K562 (cell line): ENCODE measurements at regions not wholly inside any gene's neighbourhood (a gene's known extent, or its start where the extent isn't known, plus 50 kb on each side); places are given as distances from the start of the nearest gene placed in this dataset.

Source experiments
- ATAC-seq: fragments of 200-7000 bp; cut with Tn5 transposase; 3 replicates; pipeline ENCODE4 v1.9.1; 2020; ENCODE audit warnings: moderate library complexity
- BruUV-seq: library from RNA; stranded (reverse); fragments of 400-500 nt; replicated peaks from 2 replicates; lab custom pipeline; 2021; lab: Mats Ljungman, UMichigan
- CTCF ChIA-PET: fragments of 300-600 bp; formaldehyde crosslinking; extraction: SDS; loops from one replicate; lab custom pipeline; 2021; ENCODE audit warnings: low intra/inter-chr PET ratio; lab: Yijun Ruan, JAX
- POLR2A ChIA-PET: fragments of 300-600, 350-650 bp; sonication (Branson Sonifier 250); formaldehyde crosslinking; extraction: SDS; loops from one replicate; lab custom pipeline; 2021; ENCODE audit warnings: antibody characterized with exemption, inconsistent platforms; lab: Yijun Ruan, JAX
- DNase-seq, 4 experiments: peaks; one replicate each; pipeline versions ENCODE4 v3.0.0 to v3.0.0-alpha.2; 2011 to 2018; ENCODE audit warnings: low spot score in 3 of 4, mixed read lengths in 3 of 4; ENCODE audit errors: extremely low read depth in 1 of 4
- FAIRE-seq: peaks from 2 replicates; lab custom pipeline; 2011; peaks lifted over from hg19 to GRCh38; lab: Jason Lieb, UNC
- H2AFZ ChIP-seq: 2 replicates; pipeline ENCODE4 v1.6.0; 2011; ENCODE audit warnings: low read depth, low read length, control low read depth, inconsistent platforms
- H3K27ac ChIP-seq: fragments of 200-600 bp; 3 replicates; pipeline ENCODE4 v1.8.0; 2011; ENCODE audit warnings: low read depth, mild to moderate bottlenecking, control low read depth, inconsistent platforms, low read length, moderate library complexity, mixed read lengths; ENCODE audit errors: extremely low read depth
- H3K27me3 ChIP-seq, 2 experiments: fragments of 300-600 bp in 1 of 2; 2 replicates in 1 of 2; 3 replicates in 1 of 2; pipeline versions ENCODE4 v1.6.0 to v1.8.0; 2011; ENCODE audit warnings: inconsistent platforms in 2 of 2, low read length in 2 of 2, mild to moderate bottlenecking in 1 of 2, mixed read lengths in 1 of 2, moderate library complexity in 1 of 2; ENCODE audit not compliant: control insufficient read depth in 2 of 2, insufficient read depth in 2 of 2
- H3K36me3 ChIP-seq: fragments of 300-600 bp; 3 replicates; pipeline ENCODE4 v1.8.0; 2011; ENCODE audit warnings: mild to moderate bottlenecking, low read length, inconsistent platforms; ENCODE audit not compliant: control insufficient read depth, insufficient read depth
- H3K4me1 ChIP-seq, 2 experiments: fragments of 200-600 bp in 1 of 2; replicated peaks in 1 of 2; 2 replicates in 1 of 2; 3 replicates in 1 of 2; pipeline versions ENCODE4 v1.5.1 to v1.8.0; 2011; ENCODE audit warnings: inconsistent platforms in 2 of 2, low read length in 2 of 2, mild to moderate bottlenecking in 1 of 2, mixed read lengths in 1 of 2, moderate library complexity in 1 of 2; ENCODE audit not compliant: control insufficient read depth in 2 of 2, insufficient read depth in 2 of 2
- H3K4me2 ChIP-seq: 2 replicates; pipeline ENCODE4 v1.6.1; 2011; ENCODE audit warnings: low read length, control low read depth, inconsistent platforms, mixed read lengths; ENCODE audit not compliant: insufficient read depth
- H3K4me3 ChIP-seq: fragments of 200-600 bp; sonication (generic), shearing (Covaris generic); 2 replicates; pipeline ENCODE4 v1.5.1; 2016; ENCODE audit warnings: control low read depth, inconsistent platforms
- H3K79me2 ChIP-seq: fragments of 200-600 bp; 3 replicates; pipeline ENCODE4 v1.8.0; 2011; ENCODE audit warnings: low read length, inconsistent platforms; ENCODE audit not compliant: control insufficient read depth, insufficient read depth
- H3K9ac ChIP-seq, 2 experiments: 2 replicates each; pipeline versions ENCODE4 v1.6.0 to v1.6.1; 2011; ENCODE audit warnings: low read depth in 2 of 2, low read length in 2 of 2, control low read depth in 1 of 2, inconsistent platforms in 1 of 2, mild to moderate bottlenecking in 1 of 2, mixed read lengths in 1 of 2; ENCODE audit not compliant: insufficient read depth in 1 of 2
- H3K9me1 ChIP-seq: one replicate; pipeline ENCODE4 v1.6.0; 2011; ENCODE audit warnings: inconsistent platforms, mild to moderate bottlenecking, low read length, moderate library complexity; ENCODE audit not compliant: control insufficient read depth, insufficient read depth
- H3K9me3 ChIP-seq: replicated peaks from 2 replicates; pipeline ENCODE4 v1.5.1; 2011; ENCODE audit warnings: low read depth, low read length, inconsistent platforms; ENCODE audit not compliant: control insufficient read depth, insufficient read depth
- H4K20me1 ChIP-seq: replicated peaks from 2 replicates; pipeline ENCODE4 v1.6.1; 2011; ENCODE audit warnings: low read length, inconsistent platforms, mixed read lengths; ENCODE audit not compliant: control insufficient read depth, insufficient read depth
- SPI1 ChIP-seq: IDR thresholded peaks from 2 replicates; pipeline ENCODE4 v1.6.1; 2011; ENCODE audit warnings: low read depth, low read length, control low read depth, borderline replicate concordance
- ZNF354B ChIP-seq: fragments of 250-450 bp; sonication (Bioruptor Pico); IDR thresholded peaks from 2 replicates; pipeline ENCODE4 v1.4.0; 2020
- WGBS: fragments of 100-300 bp; shearing (Covaris generic); methylation state at CpG from one replicate; pipeline ENCODE4 v1.1.6; 2016; ENCODE audit warnings: low coverage, mixed read lengths; ENCODE audit not compliant: insufficient coverage; ENCODE audit errors: missing lambda C conversion rate; 5-methylcytosine and 5-hydroxymethylcytosine counted together
- in situ Hi-C: fragments of 300-500 bp; cut with MboI; formaldehyde crosslinking; loops from 4 replicates; pipeline ENCODE4 v1.15.0; 2018; ENCODE audit warnings: inconsistent platforms, mixed read lengths
- intact Hi-C: fragments of 100-400 bp; cut with micrococcal nuclease; formaldehyde crosslinking; loops from 2 replicates; pipeline ENCODE4 v1.14.2; 2022
- TF ChIP-seq, protein P1 (sequence below): fragments of 250-450 bp; sonication (Bioruptor Pico); IDR thresholded peaks from 2 replicates; pipeline ENCODE4 v1.5.0; 2020; ENCODE audit warnings: mild to moderate bottlenecking
- TF ChIP-seq, protein P2 (sequence below): sonication (generic); formaldehyde crosslinking; IDR thresholded peaks from 2 replicates; pipeline ENCODE4 v1.8.1; 2023; ENCODE audit warnings: mild to moderate bottlenecking, missing genetic modification reagents

DNA sequence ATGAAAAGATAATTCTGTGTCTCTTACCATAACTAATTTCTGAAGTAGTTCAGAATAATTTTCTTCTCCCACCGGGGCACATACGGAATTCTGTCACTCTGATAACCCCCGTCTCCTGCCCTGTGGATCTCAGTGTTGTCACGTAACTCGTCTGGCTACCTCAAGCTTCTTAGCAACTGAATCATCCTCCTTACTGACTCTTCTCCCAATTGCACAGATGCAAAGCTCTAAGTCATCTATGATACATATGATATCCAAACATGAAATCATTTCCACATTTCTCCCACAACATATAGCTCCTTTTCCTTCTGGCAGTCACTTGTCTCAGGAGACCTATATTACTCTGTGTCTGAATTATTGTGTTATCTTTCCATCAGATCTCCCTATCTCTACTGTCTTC, 1043.1 kb upstream of the TENM3 start (continued):
- TF ChIP-seq, protein P1, sequence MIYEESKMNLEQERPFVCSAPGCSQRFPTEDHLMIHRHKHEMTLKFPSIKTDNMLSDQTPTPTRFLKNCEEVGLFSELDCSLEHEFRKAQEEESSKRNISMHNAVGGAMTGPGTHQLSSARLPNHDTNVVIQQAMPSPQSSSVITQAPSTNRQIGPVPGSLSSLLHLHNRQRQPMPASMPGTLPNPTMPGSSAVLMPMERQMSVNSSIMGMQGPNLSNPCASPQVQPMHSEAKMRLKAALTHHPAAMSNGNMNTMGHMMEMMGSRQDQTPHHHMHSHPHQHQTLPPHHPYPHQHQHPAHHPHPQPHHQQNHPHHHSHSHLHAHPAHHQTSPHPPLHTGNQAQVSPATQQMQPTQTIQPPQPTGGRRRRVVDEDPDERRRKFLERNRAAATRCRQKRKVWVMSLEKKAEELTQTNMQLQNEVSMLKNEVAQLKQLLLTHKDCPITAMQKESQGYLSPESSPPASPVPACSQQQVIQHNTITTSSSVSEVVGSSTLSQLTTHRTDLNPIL (CRISPR knock-in tag), result no peak
- TF ChIP-seq ZNF354B (CRISPR knock-in tag), result no peak

GRCh38 chr4:181202240-181202639, 1041.0 kb upstream of the TENM3 start:
- DNase-seq (no peak), ATAC-seq (no peak), FAIRE-seq (no peak)
- ChIA-PET POLR2A (no interaction called here), CTCF (no interaction called here)
- Histone ChIP-seq H3K4me1 (no peaks in the 10 kb centered on the region), H2AFZ (no peak overlapping the region), H3K9me3 (no peaks in the 10 kb centered on the region), H3K36me3 (no peaks in the 10 kb centered on the region), H4K20me1 (no peaks in the 10 kb centered on the region), H3K4me3 (no peak overlapping the region), H3K27me3 (no peaks in the 10 kb centered on the region), H3K9ac (no peak overlapping the region), H3K79me2 (no peaks in the 10 kb centered on the region), H3K27ac (no peak overlapping the region), H3K9me1 (no peaks in the 10 kb centered on the region), H3K4me2 (no peak overlapping the region)
- TF ChIP-seq, protein P2, sequence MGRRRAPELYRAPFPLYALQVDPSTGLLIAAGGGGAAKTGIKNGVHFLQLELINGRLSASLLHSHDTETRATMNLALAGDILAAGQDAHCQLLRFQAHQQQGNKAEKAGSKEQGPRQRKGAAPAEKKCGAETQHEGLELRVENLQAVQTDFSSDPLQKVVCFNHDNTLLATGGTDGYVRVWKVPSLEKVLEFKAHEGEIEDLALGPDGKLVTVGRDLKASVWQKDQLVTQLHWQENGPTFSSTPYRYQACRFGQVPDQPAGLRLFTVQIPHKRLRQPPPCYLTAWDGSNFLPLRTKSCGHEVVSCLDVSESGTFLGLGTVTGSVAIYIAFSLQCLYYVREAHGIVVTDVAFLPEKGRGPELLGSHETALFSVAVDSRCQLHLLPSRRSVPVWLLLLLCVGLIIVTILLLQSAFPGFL (CRISPR knock-in tag), result no peak
- TF ChIP-seq SPI1, result 0 out of 2 replicates have a peak, but pooled peaks have one; percentile 43
- in situ Hi-C loops (no loop called here), intact Hi-C loops (no loop called here)
- BruUV-seq, result no TSS peak
- 3% methylated on average over 5 of the region's 5 CpGs for WGBS
